ENCODE measurements at regions not wholly inside any gene's neighbourhood (a gene's known extent, or its start where the extent isn't known, plus 50 kb on each side); places are given as distances from the start of the nearest gene placed in this dataset.
"Not testable (repeated sequence)": the region's sequence is repeated elsewhere in the genome, so short reads cannot be mapped to it uniquely, and the experiment has no call there.

DNA sequence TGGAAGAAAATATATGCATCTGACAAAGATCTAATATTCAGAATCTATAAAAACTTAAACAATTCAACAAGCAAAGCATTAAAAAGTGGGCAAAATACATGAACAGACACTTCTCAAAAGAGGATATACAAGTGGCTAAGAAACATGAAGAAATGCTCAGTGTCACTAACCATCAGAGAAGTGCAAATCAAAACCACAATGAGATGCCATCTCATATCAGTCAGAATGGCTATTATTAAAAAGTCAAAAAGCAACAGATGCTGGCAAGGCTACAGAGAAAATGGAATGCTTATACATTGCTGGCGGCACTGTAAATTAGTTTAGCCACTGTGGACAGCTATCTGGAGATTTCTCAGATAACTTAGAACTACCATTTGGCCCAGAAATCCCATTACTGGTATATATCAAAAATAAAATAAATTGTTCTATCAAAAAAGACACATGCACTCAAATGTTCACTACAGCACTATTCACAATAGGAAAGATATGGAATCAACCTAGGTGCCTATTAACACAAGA is 179.5 kb downstream of the PCTP start:
- no peaks in the 10 kb centered on the region for H3K9me3 ChIP-seq
- TF ChIP-seq CTCF (IDR thresholded peaks at IDR 0.05) (no peak), POLR2A (IDR thresholded peaks at IDR 0.05) (no peak), POLR2AphosphoS5 (IDR thresholded peaks at IDR 0.05) (no peak)
- H3K36me3 ChIP-seq = no peaks in the 10 kb centered on the region
- intact Hi-C loops (cut with DNase I) = no loop called here
- DNase-seq (ENCODE audit: low spot score) = no peak
- 100% methylated on average over 1 of the region's 1 CpG for WGBS
- no peak overlapping the region for H3K4me3 ChIP-seq
- no peaks in the 10 kb centered on the region for H3K27me3 ChIP-seq (replicated peaks; ENCODE audit: insufficient read depth)
- no peak overlapping the region for H3K27ac ChIP-seq
- no peaks in the 10 kb centered on the region for H3K4me1 ChIP-seq (replicated peaks)

GRCh38 chr17:55931446-55931845 is 180.6 kb downstream of the PCTP start:
- H3K4me1 ChIP-seq (replicated peaks) = no peaks in the 10 kb centered on the region
- intact Hi-C loops (cut with DNase I) = no loop called here
- H3K27ac ChIP-seq = no peak overlapping the region
- WGBS = 92% methylated on average over 1 of the region's 1 CpG
- no peaks in the 10 kb centered on the region for H3K9me3 ChIP-seq
- no peaks in the 10 kb centered on the region for H3K27me3 ChIP-seq (replicated peaks; ENCODE audit: insufficient read depth)
- TF ChIP-seq POLR2A (IDR thresholded peaks at IDR 0.05) = no peak
- TF ChIP-seq POLR2AphosphoS5 (IDR thresholded peaks at IDR 0.05) = no peak
- TF ChIP-seq CTCF (IDR thresholded peaks at IDR 0.05) = no peak
- H3K36me3 ChIP-seq = no peaks in the 10 kb centered on the region
- DNase-seq (ENCODE audit: low spot score) = no peak
- H3K4me3 ChIP-seq = no peak overlapping the region

GRCh38 chr17:55932973-55933372 is 182.1 kb downstream of the PCTP start:
- intact Hi-C loops (cut with DNase I) = no loop called here
- Histone ChIP-seq H3K9me3 (no peaks in the 10 kb centered on the region), H3K27ac (no peak overlapping the region), H3K27me3 (replicated peaks; ENCODE audit: insufficient read depth) (peaks cover 3% of the 10 kb centered on the region), H3K4me1 (replicated peaks) (no peaks in the 10 kb centered on the region), H3K36me3 (no peaks in the 10 kb centered on the region), H3K4me3 (no peak overlapping the region)
- 91% methylated on average over 2 of the region's 2 CpGs for WGBS
- TF ChIP-seq POLR2A (IDR thresholded peaks at IDR 0.05) (no peak), CTCF (IDR thresholded peaks at IDR 0.05) (no peak), POLR2AphosphoS5 (IDR thresholded peaks at IDR 0.05) (no peak)
- DNase-seq (ENCODE audit: low spot score) = no peak

DNA sequence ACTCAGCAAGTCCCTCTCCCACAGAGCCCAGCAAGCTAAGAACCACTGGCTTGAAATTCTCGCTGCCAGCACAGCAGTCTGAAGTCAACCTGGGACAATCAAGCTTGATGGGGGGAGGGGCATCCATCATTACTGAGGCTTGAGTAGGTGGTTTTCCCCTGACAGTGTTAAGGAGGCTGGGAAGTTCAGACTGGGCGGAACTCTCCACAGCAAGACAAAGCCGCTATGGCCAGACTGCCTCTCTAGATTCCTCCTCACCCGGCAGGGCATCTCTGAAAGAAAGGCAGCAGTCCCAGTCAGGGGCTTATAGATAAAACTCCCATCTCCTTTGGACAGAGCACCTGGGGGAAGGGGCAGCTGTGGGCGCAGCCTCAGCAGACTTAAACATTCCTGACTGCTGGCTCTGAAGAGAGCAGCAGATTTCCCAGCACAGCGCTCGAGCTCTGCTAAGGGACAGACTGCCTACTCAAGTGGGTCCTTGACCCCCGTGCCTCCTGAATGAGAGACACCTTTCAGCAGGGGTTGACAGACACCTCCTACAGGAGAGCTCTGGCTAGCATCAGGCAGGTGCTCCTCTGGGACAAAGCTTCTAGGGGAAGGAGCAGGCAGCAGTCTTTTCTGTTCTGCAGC is 188.4 kb downstream of the PCTP start:
- H3K36me3 ChIP-seq; DNase-seq (ENCODE audit: low spot score); H3K9me3 ChIP-seq; H3K27ac ChIP-seq; H3K27me3 ChIP-seq (replicated peaks; ENCODE audit: insufficient read depth); intact Hi-C loops (cut with DNase I); H3K4me1 ChIP-seq (replicated peaks); H3K4me3 ChIP-seq: not testable (repeated sequence)
- WGBS = 42% methylated on average over 8 of the region's 8 CpGs

DNA sequence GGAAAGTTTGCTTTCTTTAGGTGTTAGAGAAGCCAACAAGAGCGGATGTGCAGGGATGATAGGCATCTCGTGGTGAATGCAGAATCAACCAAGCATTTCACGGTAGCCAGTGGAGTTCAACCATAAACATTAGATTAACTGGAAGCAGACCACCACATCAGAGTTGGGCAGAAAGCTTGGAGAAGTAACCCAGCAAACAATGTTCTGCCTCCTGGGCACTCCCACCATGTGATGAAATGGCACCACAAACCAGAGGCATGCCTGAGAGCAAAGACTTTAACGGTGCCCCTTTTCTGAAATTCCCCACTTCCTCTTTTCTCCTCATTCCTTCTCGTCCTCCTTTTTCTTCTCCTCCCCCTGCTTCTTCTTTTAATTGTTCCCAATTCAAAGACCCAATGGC is 193.5 kb upstream of the ANKFN1 start:
- no peaks in the 10 kb centered on the region for H3K4me1 ChIP-seq (replicated peaks)
- no peak for TF ChIP-seq POLR2A (IDR thresholded peaks at IDR 0.05)
- no peak for TF ChIP-seq CTCF (IDR thresholded peaks at IDR 0.05)
- no peak for TF ChIP-seq POLR2AphosphoS5 (IDR thresholded peaks at IDR 0.05)
- no peaks in the 10 kb centered on the region for H3K9me3 ChIP-seq
- WGBS = 57% methylated on average over 5 of the region's 5 CpGs
- H3K36me3 ChIP-seq = no peaks in the 10 kb centered on the region
- DNase-seq (ENCODE audit: low spot score) = no peak
- intact Hi-C loops (cut with DNase I) = no loop called here
- H3K4me3 ChIP-seq = no peak overlapping the region
- H3K27me3 ChIP-seq (replicated peaks; ENCODE audit: insufficient read depth) = no peaks in the 10 kb centered on the region
- no peak overlapping the region for H3K27ac ChIP-seq
